ENCODE measurements at regions not wholly inside any gene's neighbourhood (a gene's known extent, or its start where the extent isn't known, plus 50 kb on each side); places are given as distances from the start of the nearest gene placed in this dataset.

DNA sequence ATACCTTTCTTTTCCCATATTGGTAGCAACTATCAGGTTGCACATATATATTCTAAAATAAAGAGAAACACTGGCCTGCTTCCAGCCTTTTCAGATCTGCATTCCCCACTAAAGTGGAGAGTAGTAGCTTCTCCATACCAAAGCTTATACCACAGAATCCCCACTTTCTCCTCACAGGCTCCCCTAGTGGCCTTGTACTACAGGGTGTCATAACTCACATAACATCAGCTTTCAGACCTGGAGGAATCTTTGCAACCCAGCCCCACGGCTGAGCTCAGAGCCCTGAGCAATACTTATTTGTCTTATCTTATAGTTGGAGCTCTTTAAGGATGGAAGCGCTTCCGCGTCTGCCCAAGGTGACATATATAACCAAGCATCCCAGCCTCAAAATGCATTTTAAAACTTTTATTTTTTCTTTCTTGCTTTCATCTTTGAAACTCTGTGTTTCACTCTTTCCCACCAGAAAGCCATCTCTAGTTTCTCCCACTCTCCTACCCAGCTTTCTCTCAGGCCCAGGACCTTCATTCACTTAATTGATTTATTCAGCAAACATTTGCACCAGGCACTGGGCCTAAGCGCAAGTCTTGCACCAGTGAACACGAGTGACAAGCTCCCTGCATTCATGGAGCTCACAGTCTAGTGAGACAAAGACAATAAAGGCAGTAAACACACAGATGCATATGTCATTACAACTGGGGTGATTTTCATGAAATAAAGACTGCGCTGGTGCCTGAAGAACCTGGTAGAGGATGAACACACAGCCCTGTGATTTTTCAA, 254.7 kb downstream of the IPO8 start:
- Mint-ChIP-seq H3K27ac (no peak overlapping the region), H3K36me3 (no peaks in the 10 kb centered on the region)

DNA sequence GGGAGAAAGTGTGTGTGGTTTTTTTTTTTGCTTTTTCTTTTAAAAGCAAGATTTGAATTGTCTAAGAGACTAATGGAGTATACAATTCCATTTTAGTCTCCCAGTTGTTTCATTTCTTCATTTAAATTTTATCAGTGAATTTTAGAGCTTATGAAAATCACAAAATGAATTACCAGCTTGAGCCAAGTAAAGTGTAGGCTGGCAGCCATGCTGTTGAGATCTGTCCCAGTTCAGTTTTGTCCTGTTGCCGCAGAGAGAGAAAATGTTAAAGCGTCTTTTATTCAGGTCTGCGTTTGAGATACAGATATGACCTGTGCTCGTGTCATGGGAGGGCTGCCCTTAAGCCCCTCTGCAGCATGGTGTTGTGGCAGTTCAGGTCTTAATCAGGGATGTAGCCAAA, 256.5 kb downstream of the IPO8 start:
- H3K4me1 Mint-ChIP-seq, result no peaks in the 10 kb centered on the region
- no peak overlapping the region for H3K4me3 Mint-ChIP-seq
- ATAC-seq (no peak), DNase-seq (no peak)
- no peak overlapping the region for H3K27ac Mint-ChIP-seq
- CTCF ChIA-PET, result no interaction called here
- no peaks in the 10 kb centered on the region for H3K36me3 Mint-ChIP-seq
- no peaks in the 10 kb centered on the region for H3K27me3 Mint-ChIP-seq
- no peaks in the 10 kb centered on the region for H3K9me3 Mint-ChIP-seq (ENCODE audit: low read depth)

More for the DNA sequence above, 254.7 kb downstream of the IPO8 start:
- H3K4me3 Mint-ChIP-seq, result no peak overlapping the region
- H3K9me3 Mint-ChIP-seq (ENCODE audit: low read depth), result no peaks in the 10 kb centered on the region
- ATAC-seq (no peak), DNase-seq (no peak)
- no peaks in the 10 kb centered on the region for H3K4me1 Mint-ChIP-seq
- no peaks in the 10 kb centered on the region for H3K27me3 Mint-ChIP-seq
- CTCF ChIA-PET, result no interaction called here

DNA sequence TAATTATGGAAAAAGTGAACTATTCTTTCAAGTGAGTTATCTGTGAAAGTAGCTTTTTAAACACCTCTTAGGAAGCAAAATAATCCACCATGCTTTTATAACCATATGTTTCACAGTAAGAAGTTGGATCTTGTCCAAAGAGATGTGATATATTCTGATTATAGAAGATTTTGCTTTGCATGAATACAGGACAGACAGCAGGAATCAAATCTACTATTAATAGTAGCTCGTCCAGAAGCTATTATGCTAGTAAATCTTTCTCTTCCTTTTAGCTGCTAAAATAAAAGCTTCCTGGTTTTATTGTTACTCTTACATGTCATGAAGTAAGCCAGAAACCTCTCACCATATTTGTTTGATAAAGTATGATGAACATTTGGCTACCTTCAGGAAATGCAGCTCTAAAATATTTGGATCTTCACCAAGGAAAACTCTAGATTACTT, 257.0 kb downstream of the IPO8 start:
- no peak overlapping the region for H3K4me3 Mint-ChIP-seq
- ATAC-seq, result no peak
- no peaks in the 10 kb centered on the region for H3K4me1 Mint-ChIP-seq
- H3K36me3 Mint-ChIP-seq, result no peaks in the 10 kb centered on the region
- H3K27me3 Mint-ChIP-seq, result no peaks in the 10 kb centered on the region
- H3K9me3 Mint-ChIP-seq (ENCODE audit: low read depth), result no peaks in the 10 kb centered on the region
- no peak overlapping the region for H3K27ac Mint-ChIP-seq
- CTCF ChIA-PET, result no interaction called here
- DNase-seq, result no peak

DNA sequence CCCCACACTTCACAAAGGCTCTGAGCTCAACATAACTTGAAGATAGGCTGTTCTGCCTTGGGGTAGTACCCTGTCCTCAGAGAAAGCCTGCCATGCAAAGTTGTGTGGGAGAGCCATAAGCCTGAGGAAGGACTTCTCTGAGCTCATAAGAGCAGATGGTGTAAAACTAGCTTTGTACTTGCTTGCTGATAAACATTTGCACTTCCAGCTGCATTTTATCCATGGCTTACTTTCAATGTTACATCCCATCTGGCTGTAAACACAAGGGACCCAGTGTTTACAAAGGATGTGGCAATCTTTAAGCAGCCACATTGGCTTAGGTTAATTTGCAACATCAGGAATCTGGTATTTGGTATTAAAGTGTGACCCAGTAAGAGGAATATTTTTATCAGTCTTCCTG, 258.1 kb downstream of the IPO8 start:
- ATAC-seq (no peak), DNase-seq (no peak)
- no peak overlapping the region for H3K27ac Mint-ChIP-seq
- no peak overlapping the region for H3K4me3 Mint-ChIP-seq
- CTCF ChIA-PET, result no interaction called here
- H3K4me1 Mint-ChIP-seq, result no peaks in the 10 kb centered on the region
- no peaks in the 10 kb centered on the region for H3K9me3 Mint-ChIP-seq (ENCODE audit: low read depth)
- H3K36me3 Mint-ChIP-seq, result no peaks in the 10 kb centered on the region
- H3K27me3 Mint-ChIP-seq, result no peaks in the 10 kb centered on the region

DNA sequence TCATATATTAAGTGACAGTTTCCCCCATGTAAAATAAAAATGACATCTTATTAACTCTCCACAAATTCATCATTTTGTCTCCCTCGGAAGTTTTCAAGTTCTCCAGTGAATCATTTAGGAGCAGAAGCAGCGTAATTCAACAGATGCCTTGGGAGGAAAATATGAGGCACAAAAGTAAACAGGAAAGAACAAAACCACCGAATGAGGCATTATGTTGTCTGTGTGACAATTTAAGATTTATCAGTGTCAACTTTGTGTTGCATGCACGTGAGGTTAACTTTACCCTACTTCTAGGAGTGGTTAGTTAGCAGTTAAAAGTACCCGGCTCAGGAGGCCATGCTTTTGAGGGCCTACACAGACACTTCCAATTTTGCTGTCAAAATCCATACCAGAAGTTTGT, 258.6 kb downstream of the IPO8 start:
- Mint-ChIP-seq H3K36me3 (no peaks in the 10 kb centered on the region), H3K9me3 (ENCODE audit: low read depth) (no peaks in the 10 kb centered on the region), H3K4me3 (no peak overlapping the region), H3K27me3 (no peaks in the 10 kb centered on the region), H3K4me1 (no peaks in the 10 kb centered on the region), H3K27ac (no peak overlapping the region)
- DNase-seq (no peak), ATAC-seq (no peak)
- CTCF ChIA-PET, result no interaction called here

DNA sequence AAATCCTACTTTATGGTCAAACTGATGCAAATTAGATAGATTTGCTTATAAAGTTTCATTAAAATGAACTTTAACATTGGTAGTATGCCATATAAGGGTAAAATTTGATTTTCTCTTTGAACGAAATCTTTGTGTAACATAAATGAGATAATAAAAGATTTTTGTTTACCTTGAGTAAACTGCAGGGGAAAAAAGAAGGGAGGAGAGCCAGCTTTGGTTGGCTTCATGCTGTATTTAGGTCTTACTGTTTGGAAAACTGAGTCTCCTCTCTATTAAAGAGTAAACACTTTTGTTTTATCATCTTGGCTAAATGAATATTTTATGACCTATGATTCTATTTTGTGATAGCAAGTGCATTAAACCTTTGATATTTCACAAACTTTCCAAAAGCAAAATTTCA, 267.6 kb downstream of the IPO8 start:
- Mint-ChIP-seq H3K27ac (no peak overlapping the region), H3K9me3 (ENCODE audit: low read depth) (peaks cover 4% of the 10 kb centered on the region), H3K4me1 (no peaks in the 10 kb centered on the region), H3K4me3 (no peak overlapping the region), H3K27me3 (no peaks in the 10 kb centered on the region), H3K36me3 (no peaks in the 10 kb centered on the region)
- no peak for DNase-seq
- no peak for ATAC-seq
- CTCF ChIA-PET, result no interaction called here

DNA sequence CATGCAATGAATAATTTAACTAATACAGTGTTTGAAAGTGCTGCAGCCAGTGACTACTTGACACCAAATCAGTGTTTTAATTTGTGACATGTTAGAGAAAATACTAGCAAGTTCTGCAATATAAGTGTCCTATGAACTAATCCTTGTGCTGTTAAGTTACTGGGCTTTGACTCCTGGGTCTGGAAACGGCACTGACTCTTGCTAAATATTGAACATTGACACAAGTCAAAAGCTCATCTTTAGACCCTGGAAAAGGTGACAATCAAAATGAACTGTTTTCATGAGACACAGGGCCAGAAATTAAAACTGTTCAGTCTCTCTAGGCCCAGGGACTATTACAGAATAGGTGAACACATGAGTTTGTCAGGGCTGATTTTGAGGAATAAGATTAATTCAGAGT, 268.1 kb downstream of the IPO8 start:
- no peak for DNase-seq
- Mint-ChIP-seq H3K27me3 (no peaks in the 10 kb centered on the region), H3K9me3 (ENCODE audit: low read depth) (peaks cover 4% of the 10 kb centered on the region), H3K36me3 (no peaks in the 10 kb centered on the region), H3K4me3 (no peak overlapping the region), H3K4me1 (no peaks in the 10 kb centered on the region), H3K27ac (no peak overlapping the region)
- no peak for ATAC-seq
- CTCF ChIA-PET, result no interaction called here

DNA sequence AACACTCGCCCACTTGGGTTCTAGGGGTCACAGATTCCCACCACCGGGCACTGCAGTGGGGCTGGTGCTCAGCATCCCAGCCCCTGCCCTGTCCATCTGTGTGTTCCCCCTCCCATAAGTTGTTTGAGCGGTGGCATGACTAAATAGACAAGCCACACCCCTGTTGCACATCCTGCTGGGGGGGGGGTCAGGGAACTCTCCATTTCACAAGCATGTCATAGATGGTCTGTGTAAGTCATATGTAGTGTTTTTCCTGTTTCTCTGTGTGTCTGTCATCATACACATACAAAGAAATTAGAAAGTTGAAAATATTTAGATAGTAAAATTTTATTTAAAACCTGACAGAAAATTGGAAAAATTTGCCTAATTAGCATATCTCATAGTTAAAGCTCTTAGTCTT, 270.2 kb downstream of the IPO8 start:
- DNase-seq (no peak), ATAC-seq (no peak)
- Mint-ChIP-seq H3K4me1 (no peaks in the 10 kb centered on the region), H3K4me3 (no peak overlapping the region), H3K36me3 (no peaks in the 10 kb centered on the region), H3K9me3 (ENCODE audit: low read depth) (peaks cover 4% of the 10 kb centered on the region), H3K27ac (no peak overlapping the region), H3K27me3 (no peaks in the 10 kb centered on the region)
- CTCF ChIA-PET, result no interaction called here

DNA sequence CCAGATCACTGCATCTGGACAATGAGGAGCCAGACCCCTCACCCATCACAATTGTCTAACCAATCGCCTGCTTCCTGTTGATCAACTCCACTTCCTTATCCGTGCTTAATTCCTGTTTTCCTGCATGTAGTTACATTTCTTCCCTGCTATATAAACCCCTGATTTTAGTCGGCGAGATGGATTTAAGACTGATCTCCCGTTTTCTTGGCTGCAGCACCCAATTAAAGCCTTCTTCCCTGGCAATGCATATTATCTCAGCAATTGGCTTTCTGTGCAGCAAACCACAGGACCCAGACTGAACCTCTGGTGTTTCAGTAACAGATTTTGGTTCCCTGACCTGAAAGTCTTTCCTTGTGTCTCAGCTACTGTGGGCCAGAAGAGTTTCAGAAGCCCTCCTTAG, 272.3 kb downstream of the IPO8 start:
- CTCF ChIA-PET, result no interaction called here
- DNase-seq (no peak), ATAC-seq (no peak)
- Mint-ChIP-seq H3K9me3 (ENCODE audit: low read depth) (peaks cover 6% of the 10 kb centered on the region), H3K4me1 (no peaks in the 10 kb centered on the region), H3K4me3 (no peak overlapping the region), H3K36me3 (no peaks in the 10 kb centered on the region), H3K27me3 (no peaks in the 10 kb centered on the region), H3K27ac (no peak overlapping the region)

DNA sequence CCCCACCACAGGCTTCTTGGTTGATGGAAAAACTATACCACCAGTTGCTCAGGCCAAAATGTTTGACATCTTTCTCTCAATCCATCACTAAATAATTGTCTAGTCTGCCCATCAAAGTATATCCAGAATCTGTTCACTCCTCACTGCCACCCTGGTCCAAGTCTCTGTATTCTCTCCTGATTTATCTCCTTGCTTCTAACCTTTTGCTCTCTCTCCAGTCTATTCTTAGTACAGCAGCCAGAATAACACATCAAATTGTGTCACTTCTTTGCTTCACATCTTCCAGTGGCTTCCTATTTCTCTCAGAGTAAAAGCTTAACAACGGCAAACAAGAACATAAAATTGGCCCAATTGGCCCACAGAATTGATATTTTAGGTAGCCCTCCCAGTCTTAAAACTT, 272.8 kb downstream of the IPO8 start:
- DNase-seq (no peak), ATAC-seq (no peak)
- H3K27me3 Mint-ChIP-seq, result no peaks in the 10 kb centered on the region
- peaks cover 6% of the 10 kb centered on the region for H3K9me3 Mint-ChIP-seq (ENCODE audit: low read depth)
- H3K4me3 Mint-ChIP-seq, result no peak overlapping the region
- H3K27ac Mint-ChIP-seq, result no peak overlapping the region
- CTCF ChIA-PET, result no interaction called here
- H3K36me3 Mint-ChIP-seq, result no peaks in the 10 kb centered on the region
- no peaks in the 10 kb centered on the region for H3K4me1 Mint-ChIP-seq

DNA sequence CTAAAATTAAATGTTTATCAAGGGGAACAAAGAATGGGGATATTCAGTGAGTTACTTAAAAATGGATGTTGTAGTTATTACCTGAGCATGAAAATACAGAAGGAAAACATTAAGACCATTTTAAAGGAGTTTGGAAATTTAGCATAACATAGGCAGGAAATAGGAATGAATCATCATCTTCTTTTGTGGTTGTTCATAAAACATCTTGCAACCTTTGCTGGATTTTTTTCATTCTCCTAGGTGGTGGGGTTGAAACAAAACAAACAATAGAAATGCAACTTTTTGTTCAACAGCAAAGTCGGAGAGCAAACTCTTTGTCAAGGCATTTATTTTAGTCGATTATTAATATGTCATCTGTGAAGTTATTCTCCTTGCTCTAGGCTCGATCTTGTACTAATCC, 275.1 kb downstream of the IPO8 start:
- no peaks in the 10 kb centered on the region for H3K27me3 Mint-ChIP-seq
- CTCF ChIA-PET, result no interaction called here
- no peaks in the 10 kb centered on the region for H3K4me1 Mint-ChIP-seq
- DNase-seq (no peak), ATAC-seq (no peak)
- no peak overlapping the region for H3K27ac Mint-ChIP-seq
- H3K36me3 Mint-ChIP-seq, result no peaks in the 10 kb centered on the region
- no peak overlapping the region for H3K4me3 Mint-ChIP-seq
- H3K9me3 Mint-ChIP-seq (ENCODE audit: low read depth), result peaks cover 4% of the 10 kb centered on the region

DNA sequence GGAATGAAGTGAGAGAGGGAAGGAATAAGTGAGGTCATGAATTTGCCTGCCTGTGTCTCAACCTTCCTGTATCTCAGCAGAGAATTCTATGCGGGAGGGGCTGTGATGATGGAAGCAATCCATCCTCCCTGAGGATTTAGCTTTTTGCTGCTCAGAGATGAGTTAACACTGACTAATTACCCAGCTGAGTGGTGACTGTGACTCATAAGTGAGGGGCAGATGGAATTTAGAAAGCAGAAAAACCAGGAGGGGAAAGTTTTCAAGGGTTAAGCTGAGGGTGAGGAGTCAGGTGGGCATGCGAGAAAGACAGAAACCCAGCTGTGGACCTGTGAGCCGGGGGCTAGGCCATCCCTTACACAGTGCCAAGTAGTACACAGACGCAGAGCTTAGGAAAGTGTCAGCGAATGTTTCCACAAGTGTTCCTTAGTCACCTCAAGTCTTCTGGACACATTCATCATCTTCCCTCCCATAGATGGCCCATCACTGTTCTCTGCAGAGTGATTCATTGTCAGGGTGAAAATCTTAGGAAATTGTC, 277.9 kb downstream of the IPO8 start:
- CTCF ChIA-PET, result interaction anchor here (1.0 kb wide), 1 partner anchor 25 kb away, joined by 3 read pairs; no protein-coding TSS in a partner anchor
- H3K36me3 Mint-ChIP-seq, result no peaks in the 10 kb centered on the region
- ATAC-seq (no peak), DNase-seq (no peak)
- H3K4me3 Mint-ChIP-seq, result no peak overlapping the region
- no peak overlapping the region for H3K27ac Mint-ChIP-seq
- H3K4me1 Mint-ChIP-seq, result no peaks in the 10 kb centered on the region
- peaks cover 2% of the 10 kb centered on the region for H3K9me3 Mint-ChIP-seq (ENCODE audit: low read depth)
- no peaks in the 10 kb centered on the region for H3K27me3 Mint-ChIP-seq

DNA sequence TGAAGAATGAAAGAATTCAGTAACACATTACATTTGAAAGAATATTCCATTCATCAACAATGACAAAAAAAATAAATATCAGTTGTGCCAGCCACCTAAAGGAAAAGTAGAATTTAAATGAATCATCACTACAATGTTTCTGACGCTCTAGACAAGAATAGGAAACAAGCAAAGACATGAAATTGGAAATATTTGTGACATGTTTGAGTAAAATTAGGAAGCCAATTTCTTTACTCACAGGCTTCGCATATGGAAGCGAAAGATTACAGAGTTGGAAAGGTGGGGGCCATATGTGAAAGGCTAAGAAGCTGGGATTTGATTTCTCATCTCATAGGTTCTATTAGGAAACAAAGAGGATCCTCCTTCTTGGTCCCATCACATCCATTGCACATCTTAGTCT, 279.0 kb downstream of the IPO8 start:
- Mint-ChIP-seq H3K27ac (no peak overlapping the region), H3K4me1 (no peaks in the 10 kb centered on the region), H3K27me3 (no peaks in the 10 kb centered on the region), H3K9me3 (ENCODE audit: low read depth) (peaks cover 2% of the 10 kb centered on the region), H3K4me3 (no peak overlapping the region), H3K36me3 (no peaks in the 10 kb centered on the region)
- ATAC-seq (no peak), DNase-seq (no peak)
- CTCF ChIA-PET, result no interaction called here

DNA sequence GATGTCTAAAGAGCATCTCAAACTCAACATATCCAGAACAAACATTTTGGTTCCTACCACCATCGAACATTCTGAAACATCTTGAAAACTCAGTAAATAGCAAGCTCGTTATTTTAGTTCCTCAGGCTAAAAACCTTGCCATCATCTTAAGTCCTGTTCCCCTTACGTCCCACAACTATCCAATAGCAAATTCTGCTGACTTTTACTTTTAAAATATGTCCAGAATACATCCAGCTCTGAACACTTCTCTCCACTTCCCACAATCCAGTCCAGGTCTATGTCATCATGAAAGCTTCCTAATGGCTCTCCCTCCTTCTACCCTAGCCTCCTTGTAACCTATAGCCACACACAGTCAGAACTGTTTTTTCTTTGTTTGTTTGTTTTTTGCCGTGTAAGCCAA, 279.9 kb downstream of the IPO8 start:
- no peaks in the 10 kb centered on the region for H3K27me3 Mint-ChIP-seq
- no peaks in the 10 kb centered on the region for H3K36me3 Mint-ChIP-seq
- no peak overlapping the region for H3K27ac Mint-ChIP-seq
- H3K4me1 Mint-ChIP-seq, result no peaks in the 10 kb centered on the region
- H3K9me3 Mint-ChIP-seq (ENCODE audit: low read depth), result peaks cover 2% of the 10 kb centered on the region
- no peak for DNase-seq
- no peak overlapping the region for H3K4me3 Mint-ChIP-seq
- CTCF ChIA-PET, result no interaction called here
- ATAC-seq, result no peak

DNA sequence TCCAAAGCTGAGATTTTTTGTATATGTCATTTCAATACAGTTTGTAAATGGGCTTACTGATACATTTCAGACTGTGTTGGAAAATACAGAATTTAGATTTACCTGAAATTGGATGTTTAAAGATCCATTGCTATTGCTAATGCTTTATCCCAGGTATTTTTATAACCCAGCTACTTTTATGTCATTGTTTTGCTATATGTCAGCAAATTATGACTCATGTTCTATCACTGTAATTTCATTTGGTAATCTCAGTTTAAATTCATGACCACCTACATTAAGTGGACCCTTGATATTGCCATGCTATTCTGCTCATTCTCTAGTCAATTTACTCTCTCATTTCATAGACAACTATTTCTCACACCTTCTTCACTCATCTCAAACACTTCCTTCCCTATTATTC, 281.2 kb downstream of the IPO8 start:
- peaks cover 2% of the 10 kb centered on the region for H3K9me3 Mint-ChIP-seq (ENCODE audit: low read depth)
- no peaks in the 10 kb centered on the region for H3K27me3 Mint-ChIP-seq
- H3K4me3 Mint-ChIP-seq, result no peak overlapping the region
- no peak for ATAC-seq
- CTCF ChIA-PET, result no interaction called here
- no peaks in the 10 kb centered on the region for H3K4me1 Mint-ChIP-seq
- no peak for DNase-seq
- no peaks in the 10 kb centered on the region for H3K36me3 Mint-ChIP-seq
- H3K27ac Mint-ChIP-seq, result no peak overlapping the region
